CD4-positive, alpha-beta T cell (primary cell): ENCODE measurements at regions not wholly inside any gene's neighbourhood (a gene's known extent, or its start where the extent isn't known, plus 50 kb on each side); places are given as distances from the start of the nearest gene placed in this dataset.

ENCODE experiments used
- ATAC-seq: fragments of 200-7000 bp; cut with Tn5 transposase; one replicate; pipeline ENCODE4 v1.10.0; 2022; ENCODE audit warnings: mild to moderate bottlenecking; ENCODE audit not compliant: poor library complexity
- CTCF ChIA-PET: fragments of 350-600 bp; sonication (Branson Sonifier 250); formaldehyde crosslinking; loops from one replicate; lab custom pipeline; 2021; ENCODE audit warnings: antibody characterized with exemption, inconsistent platforms; lab: Charles Lee
- POLR2A ChIA-PET: fragments of 350-600 bp; sonication (Branson Sonifier 250); formaldehyde crosslinking; loops from one replicate; lab custom pipeline; 2021; ENCODE audit warnings: antibody characterized with exemption, inconsistent platforms; lab: Charles Lee
- DNase-seq, 14 experiments: peaks; one replicate each; pipeline ENCODE4 v3.0.0-alpha.2; 2013 to 2020; ENCODE audit warnings: mixed read lengths in 2 of 14
- H3K27ac ChIP-seq, 2 donors: one replicate each; pipeline versions ENCODE4 v1.5.1 to v1.7.0; 2013; ENCODE audit warnings: low read length in 2 of 2, low read depth in 1 of 2, mild to moderate bottlenecking in 1 of 2
- H3K27me3 ChIP-seq, 2 experiments: 1 replicate in 1 of 2; 2 replicates in 1 of 2; pipeline versions ENCODE4 v1.6.1 to v1.7.0; 2013; ENCODE audit warnings: low read length in 2 of 2, control low read depth in 1 of 2, mild to moderate bottlenecking in 1 of 2, moderate library complexity in 1 of 2; ENCODE audit not compliant: insufficient read depth in 2 of 2, control insufficient read depth in 1 of 2
- H3K36me3 ChIP-seq: one replicate; pipeline ENCODE4 v1.6.1; 2013; ENCODE audit warnings: low read length, control low read depth; ENCODE audit not compliant: insufficient read depth
- H3K4me1 ChIP-seq: one replicate; pipeline ENCODE4 v1.6.1; 2013; ENCODE audit warnings: low read length, control low read depth; ENCODE audit not compliant: insufficient read depth
- H3K4me3 ChIP-seq: one replicate; pipeline ENCODE4 v1.5.1; 2013; ENCODE audit warnings: mild to moderate bottlenecking, low read length, moderate library complexity
- H3K9me3 ChIP-seq, 2 experiments: 1 replicate in 1 of 2; 2 replicates in 1 of 2; pipeline versions ENCODE4 v1.6.1 to v1.7.0; 2013; ENCODE audit warnings: low read length in 2 of 2, mild to moderate bottlenecking in 2 of 2, control low read depth in 1 of 2, moderate library complexity in 1 of 2; ENCODE audit not compliant: control insufficient read depth in 1 of 2, insufficient read depth in 1 of 2
- H3K27ac Mint-ChIP-seq: one replicate; pipeline ENCODE4 v1.8.0; 2020; ENCODE audit warnings: mixed read lengths
- H3K27me3 Mint-ChIP-seq: one replicate; pipeline ENCODE4 v1.8.0; 2021; ENCODE audit warnings: mixed read lengths
- H3K36me3 Mint-ChIP-seq: one replicate; pipeline ENCODE4 v1.8.0; 2021; ENCODE audit warnings: low read depth, mixed read lengths
- H3K4me1 Mint-ChIP-seq: one replicate; pipeline ENCODE4 v1.8.0; 2021; ENCODE audit warnings: low read depth, mixed read lengths
- H3K4me3 Mint-ChIP-seq: one replicate; pipeline ENCODE4 v1.8.0; 2020; ENCODE audit warnings: mild to moderate bottlenecking, mixed read lengths
- H3K9me3 Mint-ChIP-seq: one replicate; pipeline ENCODE4 v1.8.0; 2020; ENCODE audit warnings: mixed read lengths
- intact Hi-C, 2 experiments: fragments of 100-400 bp; cut with DNase I in 1 of 2; cut with micrococcal nuclease in 1 of 2; formaldehyde crosslinking; loops; one replicate each; pipeline versions ENCODE4 v1.15.1 to v1.9.0; 2023 to 2025; cut with DNase I, micrococcal nuclease
- TF ChIP-seq, protein P1 (sequence below): fragments of 200-600 bp; IDR thresholded peaks from one replicate; pipeline ENCODE4 v1.8.0; 2022; ENCODE audit warnings: antibody characterized with exemption, mild to moderate bottlenecking

DNA sequence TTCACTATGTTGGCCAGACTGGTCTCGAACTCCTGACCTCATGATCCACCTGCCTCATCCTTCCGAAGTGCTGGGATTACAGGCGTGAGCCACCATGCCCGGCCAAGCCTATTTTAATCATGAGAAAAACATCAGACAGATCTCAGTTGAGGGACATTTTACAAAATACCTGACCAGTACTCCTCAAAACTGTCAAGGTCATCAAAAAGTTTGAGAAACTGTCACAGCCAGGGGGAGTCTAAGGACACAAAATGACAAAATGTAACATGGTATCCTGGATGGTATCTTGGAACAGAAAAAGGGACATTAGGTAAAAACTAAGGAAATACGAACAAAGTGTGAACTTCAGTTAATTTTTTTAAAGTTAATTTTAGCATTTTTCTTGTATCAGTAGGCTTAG, 219.8 kb upstream of the PPP1R3A start:
- ATAC-seq, result no peak
- H3K27ac Mint-ChIP-seq, result no peak overlapping the region
- H3K9me3 Mint-ChIP-seq, result no peaks in the 10 kb centered on the region
- no peaks in the 10 kb centered on the region for H3K4me1 Mint-ChIP-seq
- no peaks in the 10 kb centered on the region for H3K27me3 Mint-ChIP-seq
- no peak overlapping the region for H3K4me3 Mint-ChIP-seq
- Histone ChIP-seq H3K4me3 (no peak overlapping the region), H3K27me3 (no peaks in the 10 kb centered on the region), H3K9me3 (no peaks in the 10 kb centered on the region), H3K4me1 (no peaks in the 10 kb centered on the region), H3K36me3 (no peaks in the 10 kb centered on the region), H3K27ac (no peak overlapping the region)
- no peak for DNase-seq
- CTCF ChIA-PET, result no interaction called here
- TF ChIP-seq, protein P1, sequence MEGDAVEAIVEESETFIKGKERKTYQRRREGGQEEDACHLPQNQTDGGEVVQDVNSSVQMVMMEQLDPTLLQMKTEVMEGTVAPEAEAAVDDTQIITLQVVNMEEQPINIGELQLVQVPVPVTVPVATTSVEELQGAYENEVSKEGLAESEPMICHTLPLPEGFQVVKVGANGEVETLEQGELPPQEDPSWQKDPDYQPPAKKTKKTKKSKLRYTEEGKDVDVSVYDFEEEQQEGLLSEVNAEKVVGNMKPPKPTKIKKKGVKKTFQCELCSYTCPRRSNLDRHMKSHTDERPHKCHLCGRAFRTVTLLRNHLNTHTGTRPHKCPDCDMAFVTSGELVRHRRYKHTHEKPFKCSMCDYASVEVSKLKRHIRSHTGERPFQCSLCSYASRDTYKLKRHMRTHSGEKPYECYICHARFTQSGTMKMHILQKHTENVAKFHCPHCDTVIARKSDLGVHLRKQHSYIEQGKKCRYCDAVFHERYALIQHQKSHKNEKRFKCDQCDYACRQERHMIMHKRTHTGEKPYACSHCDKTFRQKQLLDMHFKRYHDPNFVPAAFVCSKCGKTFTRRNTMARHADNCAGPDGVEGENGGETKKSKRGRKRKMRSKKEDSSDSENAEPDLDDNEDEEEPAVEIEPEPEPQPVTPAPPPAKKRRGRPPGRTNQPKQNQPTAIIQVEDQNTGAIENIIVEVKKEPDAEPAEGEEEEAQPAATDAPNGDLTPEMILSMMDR, result no peak
- H3K36me3 Mint-ChIP-seq, result no peaks in the 10 kb centered on the region
- POLR2A ChIA-PET, result no interaction called here
- intact Hi-C loops, result no loop called here

DNA sequence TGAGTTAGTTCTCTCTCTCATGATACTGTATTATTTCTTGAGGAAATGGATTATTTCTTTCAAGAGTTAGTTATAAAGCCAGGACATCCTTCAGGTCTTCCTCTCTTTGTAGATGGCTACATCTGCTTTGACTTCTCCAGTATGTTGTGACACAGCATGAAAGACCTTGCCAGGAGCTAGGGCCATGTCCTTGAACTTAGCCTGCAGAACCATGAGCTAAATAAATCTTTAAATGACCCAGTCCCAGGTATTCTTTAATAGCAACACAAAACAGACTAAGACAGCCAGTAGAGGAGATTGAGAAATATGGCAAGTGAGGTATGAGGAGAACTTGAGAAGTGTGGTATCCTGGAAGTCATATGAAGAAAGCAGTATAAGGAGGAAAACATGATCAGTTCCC, 214.9 kb upstream of the PPP1R3A start:
- ChIA-PET CTCF (interaction anchor here (1.0 kb wide), 1 partner anchor 27 kb away, joined by 3 read pairs; no protein-coding TSS in a partner anchor), POLR2A (no interaction called here)
- no peaks in the 10 kb centered on the region for H3K36me3 Mint-ChIP-seq
- H3K27ac Mint-ChIP-seq, result no peak overlapping the region
- H3K4me3 ChIP-seq, result no peak overlapping the region
- no peaks in the 10 kb centered on the region for H3K27me3 Mint-ChIP-seq
- ATAC-seq, result no peak
- no peaks in the 10 kb centered on the region for H3K9me3 ChIP-seq
- no peaks in the 10 kb centered on the region for H3K4me1 Mint-ChIP-seq
- H3K27ac ChIP-seq, result no peak overlapping the region
- H3K4me1 ChIP-seq, result no peaks in the 10 kb centered on the region
- no peaks in the 10 kb centered on the region for H3K36me3 ChIP-seq
- no peaks in the 10 kb centered on the region for H3K27me3 ChIP-seq
- H3K9me3 Mint-ChIP-seq, result no peaks in the 10 kb centered on the region
- intact Hi-C loops, result no loop called here
- H3K4me3 Mint-ChIP-seq, result no peak overlapping the region
- TF ChIP-seq, protein P1, result no peak
- DNase-seq, result no peak

DNA sequence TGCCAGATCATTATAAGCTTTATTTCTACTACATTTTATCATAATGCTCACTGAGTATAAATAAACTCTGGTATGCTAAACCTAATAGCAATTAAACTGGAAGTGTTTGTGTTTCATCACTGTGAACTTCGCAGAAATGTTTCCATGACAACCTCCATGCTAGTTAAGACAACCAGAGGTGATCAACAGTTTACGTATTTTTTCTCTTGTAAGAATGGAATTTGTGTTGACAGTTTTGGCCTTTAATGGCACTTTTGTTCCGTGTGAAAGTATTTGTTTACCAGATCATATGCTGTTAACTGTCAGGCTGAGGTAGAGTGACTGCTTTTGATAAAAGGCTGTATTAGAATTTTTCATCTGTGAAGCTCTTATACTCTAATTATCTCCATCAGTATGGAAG, 212.1 kb upstream of the PPP1R3A start:
- H3K27ac ChIP-seq, result no peak overlapping the region
- no peaks in the 10 kb centered on the region for H3K9me3 ChIP-seq
- ATAC-seq, result no peak
- intact Hi-C loops, result no loop called here
- Mint-ChIP-seq H3K36me3 (no peaks in the 10 kb centered on the region), H3K27ac (no peak overlapping the region), H3K9me3 (no peaks in the 10 kb centered on the region), H3K27me3 (no peaks in the 10 kb centered on the region), H3K4me3 (no peak overlapping the region), H3K4me1 (no peaks in the 10 kb centered on the region)
- no peak overlapping the region for H3K4me3 ChIP-seq
- no peaks in the 10 kb centered on the region for H3K36me3 ChIP-seq
- ChIA-PET POLR2A (no interaction called here), CTCF (no interaction called here)
- no peaks in the 10 kb centered on the region for H3K4me1 ChIP-seq
- H3K27me3 ChIP-seq, result no peaks in the 10 kb centered on the region
- TF ChIP-seq, protein P1, result no peak
- no peak for DNase-seq
